SK-N-SH treated with all-trans-retinoic acid at 6 μM for 48 hours (cell line): ENCODE measurements at regions not wholly inside any gene's neighbourhood (a gene's known extent, or its start where the extent isn't known, plus 50 kb on each side); places are given as distances from the start of the nearest gene placed in this dataset.

Source experiments
- ARNTL ChIP-seq: fragments of 450-650 bp; formaldehyde crosslinking; IDR thresholded peaks from 2 replicates; pipeline ENCODE4 v1.5.0; 2020; ENCODE audit warnings: low read depth, mild to moderate bottlenecking, moderate library complexity, borderline replicate concordance
- CREB5 ChIP-seq: fragments of 250-450 bp; sonication (Bioruptor Pico); IDR thresholded peaks from 2 replicates; pipeline ENCODE4 v1.5.1; 2020; ENCODE audit warnings: low read depth, mild to moderate bottlenecking, moderate library complexity
- ESRRG ChIP-seq: fragments of 250-450 bp; sonication (Bioruptor Pico); IDR thresholded peaks from 2 replicates; pipeline ENCODE4 v1.6.1; 2021; ENCODE audit warnings: mild to moderate bottlenecking
- GLIS3 ChIP-seq: fragments of 250-450 bp; sonication (Bioruptor Pico); IDR thresholded peaks from 2 replicates; pipeline ENCODE4 v1.5.0; 2020; ENCODE audit warnings: mild to moderate bottlenecking, moderate library complexity
- PATZ1 ChIP-seq: fragments of 250-450 bp; sonication (Bioruptor Pico); IDR thresholded peaks from 2 replicates; pipeline ENCODE4 v1.8.0; 2020; ENCODE audit warnings: mild to moderate bottlenecking, moderate library complexity, borderline replicate concordance
- POU6F1 ChIP-seq: fragments of 250-450 bp; sonication (Bioruptor Pico); IDR thresholded peaks from 2 replicates; pipeline ENCODE4 v1.8.0; 2021; ENCODE audit warnings: low read depth, mild to moderate bottlenecking, moderate library complexity, borderline replicate concordance
- PPARA ChIP-seq: fragments of 250-450 bp; sonication (Bioruptor Pico); IDR thresholded peaks from 2 replicates; pipeline ENCODE4 v1.5.0; 2020; ENCODE audit warnings: mild to moderate bottlenecking, borderline replicate concordance
- ZFP30 ChIP-seq: fragments of 450-650 bp; formaldehyde crosslinking; IDR thresholded peaks from 2 replicates; pipeline ENCODE4 v1.5.0; 2022; ENCODE audit warnings: mild to moderate bottlenecking, moderate library complexity
- ZNF565 ChIP-seq: fragments of 450-650 bp; formaldehyde crosslinking; conservative IDR thresholded peaks from 2 replicates; pipeline ENCODE4 v1.5.0; 2020; ENCODE audit warnings: low read depth, mild to moderate bottlenecking, moderate library complexity

- no peak for TF ChIP-seq ZNF565 (CRISPR knock-in tag)
- no peak for TF ChIP-seq CREB5 (CRISPR knock-in tag)
- TF ChIP-seq PPARA: no peak
- TF ChIP-seq ARNTL (CRISPR knock-in tag): no peak
- TF ChIP-seq ESRRG (CRISPR knock-in tag): no peak
- TF ChIP-seq GLIS3: no peak
- no peak for TF ChIP-seq PATZ1 (CRISPR knock-in tag)
- no peak for TF ChIP-seq ZFP30 (CRISPR knock-in tag)
- no peak for TF ChIP-seq POU6F1
Observed at GRCh38 chr1:170857955-170858354, 77.4 kb upstream of the MROH9 start.
